GM18508 (cell line): ENCODE measurements at regions not wholly inside any gene's neighbourhood (a gene's known extent, or its start where the extent isn't known, plus 50 kb on each side); places are given as distances from the start of the nearest gene placed in this dataset.
A peak's percentile ranks its signal among the peaks of the same experiment; 100 is the strongest.
"Not testable (repeated sequence)": the region's sequence is repeated elsewhere in the genome, so short reads cannot be mapped to it uniquely, and the experiment has no call there.

Experiments used
- ATAC-seq: cut with Tn5 transposase; IDR thresholded peaks from one replicate; pipeline ENCODE4 v1.9.1; 2021; ENCODE audit warnings: moderate number of reproducible peaks; ENCODE audit not compliant: insufficient read depth, unreplicated experiment

DNA sequence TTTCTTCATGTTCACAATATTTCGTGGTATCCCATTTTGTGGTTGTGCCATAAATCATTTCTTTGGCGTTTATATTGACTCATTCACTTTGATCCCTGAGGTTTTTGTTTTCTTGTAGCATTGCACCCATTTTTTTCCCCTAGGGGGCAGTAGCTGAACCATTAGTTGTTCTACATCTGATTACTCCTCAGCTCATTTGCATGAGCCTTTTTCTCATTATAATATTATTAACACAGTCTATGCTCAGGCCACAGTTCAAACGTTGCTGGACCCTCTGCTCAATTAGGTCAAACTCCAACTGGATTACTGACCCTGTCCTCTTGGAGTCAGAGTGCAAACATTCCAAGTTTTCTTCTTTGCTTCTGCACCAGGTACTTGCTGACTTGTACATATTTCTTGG lies 475.4 kb upstream of the SEL1L start:
- ATAC-seq = no peak

DNA sequence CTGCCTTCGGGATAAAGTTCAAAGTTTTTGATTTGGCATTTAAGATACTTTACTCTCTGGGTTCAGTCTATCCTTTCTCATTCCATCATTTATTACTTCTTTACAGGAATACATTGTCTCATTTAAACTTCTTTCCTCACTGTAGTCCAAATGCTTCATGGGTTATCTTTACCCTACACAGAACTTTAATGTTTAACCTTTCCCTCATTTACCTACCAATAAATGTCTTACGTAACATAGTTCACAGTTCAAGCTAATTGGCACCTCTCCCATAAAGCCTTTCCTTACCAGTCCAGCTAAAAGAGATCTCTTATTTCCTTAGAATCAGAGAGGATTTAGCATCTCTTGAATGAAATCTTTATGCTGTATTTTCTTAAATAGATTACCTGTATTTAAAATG lies 476.3 kb upstream of the SEL1L start:
- no peak for ATAC-seq

DNA sequence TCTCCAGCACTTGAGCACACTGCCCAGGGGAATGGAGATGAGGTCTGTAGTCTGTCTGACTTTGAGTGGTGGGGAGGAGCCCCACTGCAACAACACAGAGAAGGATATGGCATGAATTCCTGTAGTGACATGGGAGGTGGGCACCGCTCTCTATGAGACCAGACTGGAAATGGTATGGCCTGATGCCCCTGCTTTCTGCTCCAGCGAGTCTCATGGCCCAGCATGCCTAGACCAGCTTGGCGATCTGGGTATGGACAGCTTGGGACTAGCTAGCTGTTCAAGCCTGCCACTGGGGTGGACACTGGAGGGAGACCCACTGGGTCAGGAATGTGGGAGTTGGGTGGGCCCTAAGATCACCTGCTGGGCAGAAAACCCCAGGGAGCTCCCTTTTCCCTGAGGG lies 477.8 kb upstream of the SEL1L start:
- no peak for ATAC-seq

DNA sequence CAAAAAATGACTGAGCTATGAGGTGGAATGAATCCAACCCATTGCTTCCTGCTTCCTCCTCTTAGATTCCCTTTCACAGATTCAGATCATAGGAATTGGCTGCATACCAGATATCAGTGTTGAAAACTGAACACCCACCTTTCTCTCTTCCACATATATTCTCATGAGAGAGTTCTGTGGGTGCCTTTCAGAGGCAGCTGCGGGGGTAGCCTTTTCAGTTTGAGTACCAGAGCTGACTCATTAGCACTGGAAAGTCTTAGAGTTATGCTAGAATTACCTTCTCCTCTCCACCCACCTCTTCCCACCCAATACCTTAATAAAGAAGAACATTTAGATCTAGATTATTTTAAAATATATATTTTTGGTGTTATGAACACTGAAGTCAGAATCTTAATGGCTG lies 495.4 kb upstream of the SEL1L start:
- ATAC-seq = no peak

DNA sequence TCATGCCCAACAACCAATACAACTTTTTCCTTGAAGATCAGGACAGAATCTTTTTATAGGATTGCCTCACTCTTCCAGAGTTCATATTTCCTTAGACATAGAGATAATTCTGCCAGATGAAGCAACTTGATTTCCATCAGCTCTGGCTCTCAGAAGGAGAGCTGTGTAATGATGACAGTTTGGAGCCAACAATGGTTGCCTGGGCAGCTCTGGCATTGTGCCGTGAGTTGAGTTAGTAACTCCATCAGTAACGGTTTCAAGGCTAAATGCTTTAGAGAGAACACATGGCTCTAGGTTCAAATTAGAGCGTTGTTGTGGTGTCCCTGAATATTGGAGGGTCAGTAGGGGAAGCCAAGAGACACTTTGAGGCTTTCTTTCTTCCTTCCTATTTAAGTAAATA lies 501.7 kb upstream of the SEL1L start:
- no peak for ATAC-seq

DNA sequence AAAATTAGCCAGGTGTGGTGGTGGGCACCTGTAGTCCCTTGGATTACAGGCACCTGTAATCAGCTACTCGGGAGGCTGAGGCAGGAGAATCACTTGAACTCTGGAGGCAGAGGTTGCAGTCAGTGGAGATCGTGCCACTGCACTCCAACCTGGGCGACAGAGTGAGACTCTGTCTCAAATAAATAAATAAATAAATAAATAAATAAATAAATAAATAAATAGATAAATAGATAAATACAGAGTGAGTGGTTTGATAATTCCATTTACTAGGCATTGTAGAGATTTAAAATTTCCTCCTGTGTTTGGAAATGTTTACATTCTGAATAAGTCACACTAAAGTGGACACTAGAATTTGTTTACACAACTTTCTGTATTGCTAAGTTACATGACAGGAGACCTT lies 504.4 kb upstream of the SEL1L start:
- ATAC-seq = not testable (repeated sequence)

DNA sequence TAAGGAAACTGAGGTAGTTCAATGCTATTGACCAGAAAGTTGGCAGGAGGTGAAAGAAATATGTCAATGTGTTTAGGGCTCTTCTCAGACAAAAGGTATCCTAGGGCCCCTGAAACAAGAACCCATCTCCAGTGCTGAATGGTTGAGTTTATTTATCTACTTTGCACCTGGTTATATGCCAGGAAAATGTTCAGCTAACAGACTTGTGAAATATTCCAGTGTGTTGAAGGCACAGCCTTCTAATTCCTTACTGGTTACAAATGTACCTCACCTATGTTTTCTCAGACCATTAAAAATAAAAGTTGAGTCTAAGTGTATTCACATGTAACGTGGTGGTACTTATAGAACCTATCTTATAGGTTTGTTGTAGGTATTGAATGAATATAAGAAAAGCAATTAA lies 511.7 kb upstream of the SEL1L start:
- ATAC-seq = no peak

DNA sequence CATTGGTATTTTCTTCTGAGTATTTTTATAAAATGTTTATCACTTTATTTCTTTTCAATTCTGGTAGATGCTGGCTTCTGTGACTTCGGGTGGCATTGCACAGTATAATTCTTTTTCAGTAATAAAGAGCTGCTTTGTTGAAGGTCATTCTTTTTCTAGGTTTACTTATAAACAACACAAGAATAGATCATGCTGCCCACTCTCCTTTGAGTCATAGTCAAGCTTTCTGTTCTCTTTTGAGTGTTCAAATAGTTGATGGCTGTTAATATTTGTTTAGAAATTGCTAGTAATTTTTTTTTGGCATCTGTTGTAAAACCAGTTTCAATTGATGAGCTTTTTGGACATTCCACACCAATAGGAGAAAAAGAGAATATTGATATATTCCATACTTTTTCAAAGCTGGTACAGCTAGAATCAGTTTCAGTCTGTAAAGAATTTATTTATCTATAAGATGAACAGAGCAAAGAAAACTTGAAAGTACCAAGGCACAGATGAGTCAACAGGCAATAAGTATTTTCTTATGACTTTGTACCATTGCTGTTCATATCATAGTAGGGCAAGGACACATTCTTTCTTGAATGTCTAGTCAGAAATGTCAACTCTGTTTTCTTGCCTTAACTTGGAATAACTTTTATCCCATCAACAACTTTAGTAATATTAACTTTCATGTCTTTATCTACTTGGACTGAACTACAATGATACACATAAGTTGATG lies 513.0 kb upstream of the SEL1L start:
- peak; percentile 65 for ATAC-seq

DNA sequence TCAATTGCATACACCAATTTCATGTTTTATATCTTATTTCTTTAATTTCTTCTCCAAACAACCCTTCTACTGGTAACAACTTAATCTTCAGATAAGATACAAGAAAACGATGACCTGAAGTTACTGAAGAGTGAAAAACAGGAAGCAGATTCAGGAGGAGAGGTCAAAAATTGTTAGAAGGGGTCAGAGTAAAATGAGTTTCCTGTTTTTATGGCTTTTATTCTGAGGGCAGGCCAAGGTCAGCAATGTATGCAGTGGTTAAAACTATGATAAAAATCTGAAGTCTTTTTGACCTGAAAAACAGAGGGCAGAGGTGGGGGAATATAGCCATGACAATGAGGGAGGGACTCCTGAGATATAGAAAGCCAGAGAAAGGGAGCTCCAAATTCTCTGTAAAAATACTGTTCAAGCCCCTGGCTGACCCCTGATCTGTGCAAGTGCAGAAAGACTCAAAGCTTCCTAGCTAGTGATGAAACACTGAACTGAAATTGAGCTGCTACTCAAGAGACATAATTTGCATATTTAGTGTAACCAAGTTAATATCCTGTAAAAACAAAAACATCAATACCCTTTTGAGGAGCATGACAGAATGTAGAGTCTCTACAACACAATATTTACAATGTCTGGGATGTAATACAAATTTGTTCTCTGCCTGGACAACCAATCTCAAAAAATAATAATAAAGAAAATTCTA lies 514.3 kb upstream of the SEL1L start:
- ATAC-seq = peak; percentile 52

DNA sequence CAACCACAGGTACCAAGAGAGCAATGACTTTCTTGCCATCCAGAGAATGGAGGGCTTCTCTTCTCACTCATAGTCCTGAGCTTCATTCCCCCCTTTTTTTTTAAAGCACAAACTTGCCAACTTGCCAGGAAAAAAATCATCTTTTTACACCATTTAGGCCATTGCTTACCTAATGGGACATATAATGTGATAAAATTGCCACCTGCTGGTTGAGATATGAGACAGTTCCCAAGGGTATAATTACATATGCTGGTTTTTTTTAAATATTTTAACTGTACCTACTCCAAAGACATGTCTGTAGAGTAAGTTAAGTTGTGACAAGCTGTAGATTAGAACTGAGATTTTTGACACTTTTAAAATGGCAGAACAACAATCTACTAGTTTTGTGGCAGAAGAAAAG lies 519.1 kb upstream of the SEL1L start:
- ATAC-seq = no peak

DNA sequence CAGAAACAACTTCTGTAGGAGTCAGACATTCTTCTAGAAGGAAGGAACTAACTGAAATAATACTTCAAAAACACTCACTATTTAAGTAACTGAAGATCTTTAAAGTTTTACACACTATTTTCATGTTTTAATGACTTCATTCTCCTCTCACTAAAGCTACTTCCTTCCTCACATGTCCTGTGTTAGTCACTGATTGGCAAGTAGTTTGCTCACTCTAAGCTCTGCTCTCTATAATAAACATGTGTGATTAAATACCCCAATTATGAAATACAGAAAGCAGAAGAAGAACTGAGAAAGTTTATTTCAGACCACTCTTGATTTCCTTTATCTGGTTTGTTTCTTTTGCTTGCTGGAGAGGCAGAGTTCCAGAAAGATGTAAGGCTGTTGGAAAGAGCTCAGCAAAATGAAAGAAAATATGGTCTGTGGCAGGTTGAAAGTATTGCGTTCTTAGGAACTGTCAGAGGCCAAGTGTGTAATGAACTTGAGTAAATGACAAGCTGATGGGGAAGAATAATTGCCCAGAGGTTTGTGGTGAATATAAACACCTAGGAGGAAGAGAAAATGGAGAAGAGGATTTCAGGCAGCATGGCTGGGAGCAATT lies 522.0 kb upstream of the SEL1L start:
- no peak for ATAC-seq

DNA sequence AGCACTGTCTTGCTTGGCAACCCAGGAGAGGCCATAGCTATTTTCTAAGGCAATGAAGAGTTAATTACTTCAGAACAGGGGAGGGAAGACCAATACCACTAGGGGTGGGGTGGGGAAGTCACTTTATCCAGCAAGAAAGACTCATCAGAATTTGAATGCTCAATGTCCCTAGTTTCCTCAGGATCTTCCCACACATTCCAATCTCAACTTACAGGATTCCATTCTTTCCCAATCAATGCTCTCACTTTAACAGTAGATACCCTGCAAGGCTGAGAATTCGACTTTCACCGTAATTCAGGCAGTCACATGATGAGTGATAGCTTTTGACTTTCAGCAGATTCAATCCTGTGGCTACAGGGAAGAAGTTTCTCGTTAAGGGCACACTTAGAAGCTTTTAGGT lies 526.6 kb upstream of the SEL1L start:
- no peak for ATAC-seq

DNA sequence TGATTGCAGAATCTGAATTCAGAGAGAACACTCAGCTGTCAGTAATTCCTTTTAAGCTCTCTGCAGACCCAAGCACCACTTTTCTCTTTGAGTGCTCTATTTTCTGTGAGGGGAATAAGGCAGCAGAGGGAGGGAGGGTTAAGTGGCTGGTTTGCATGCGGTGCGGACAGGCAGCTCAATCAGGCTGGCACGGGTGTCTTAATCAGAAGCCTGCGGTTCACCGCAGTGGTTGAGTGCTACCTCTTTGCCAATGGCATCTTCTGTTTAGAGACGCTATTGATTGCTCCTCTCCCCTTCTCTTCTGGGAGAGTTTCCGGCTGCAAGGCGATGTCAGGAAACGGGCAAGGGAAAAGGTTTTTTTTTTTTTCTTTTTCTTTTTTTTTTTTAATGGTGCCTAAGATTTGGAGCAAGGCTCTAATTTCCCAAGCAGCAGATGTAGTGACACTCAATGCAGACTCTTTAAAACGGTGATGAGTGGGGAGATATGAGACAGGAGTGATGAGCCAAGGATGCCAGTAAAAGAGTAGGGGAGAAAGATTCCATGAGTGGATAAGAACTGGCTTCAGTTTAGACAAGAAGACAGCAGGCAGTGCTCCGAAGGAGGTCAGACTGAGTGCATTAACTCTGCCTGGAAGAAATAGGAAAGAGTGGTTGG lies 533.7 kb upstream of the SEL1L start:
- no peak for ATAC-seq

DNA sequence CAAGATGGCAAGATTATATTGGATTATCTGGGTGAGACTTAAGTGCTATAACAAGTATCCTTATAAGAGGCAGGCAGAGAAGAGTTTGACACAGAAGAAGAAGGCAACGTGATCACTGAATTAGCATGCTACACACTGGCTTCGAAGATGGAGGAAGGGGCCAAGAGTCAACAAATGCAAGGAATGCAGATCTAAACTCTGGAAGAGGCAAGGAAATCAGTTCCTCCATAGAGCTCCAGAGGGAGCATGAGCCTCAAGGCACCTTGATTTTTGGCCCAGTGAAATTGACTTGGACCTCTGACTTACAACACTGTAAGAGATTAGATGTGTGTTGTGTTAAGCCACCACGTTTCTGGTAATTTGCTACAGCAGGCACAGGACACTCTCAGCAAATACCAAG lies 536.4 kb upstream of the SEL1L start:
- no peak for ATAC-seq

DNA sequence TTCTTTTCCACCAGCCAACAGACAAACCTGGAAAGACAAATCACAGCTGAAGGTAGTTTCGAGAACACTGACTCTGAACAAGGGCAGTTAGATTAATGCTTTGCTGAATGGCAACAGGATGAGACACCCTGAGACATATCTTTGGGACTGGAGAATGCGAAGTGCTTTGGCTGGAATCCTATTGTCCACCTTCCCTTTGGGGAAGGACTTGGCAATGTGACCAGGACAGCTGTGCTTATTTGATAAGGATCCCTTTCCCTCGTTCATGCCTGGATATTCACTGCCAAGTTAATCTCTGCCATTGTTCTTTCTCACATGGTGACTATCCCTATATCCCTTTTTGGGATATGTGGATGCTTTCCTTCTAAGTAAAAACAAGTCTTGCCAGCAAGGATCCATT lies 537.1 kb upstream of the SEL1L start:
- no peak for ATAC-seq

DNA sequence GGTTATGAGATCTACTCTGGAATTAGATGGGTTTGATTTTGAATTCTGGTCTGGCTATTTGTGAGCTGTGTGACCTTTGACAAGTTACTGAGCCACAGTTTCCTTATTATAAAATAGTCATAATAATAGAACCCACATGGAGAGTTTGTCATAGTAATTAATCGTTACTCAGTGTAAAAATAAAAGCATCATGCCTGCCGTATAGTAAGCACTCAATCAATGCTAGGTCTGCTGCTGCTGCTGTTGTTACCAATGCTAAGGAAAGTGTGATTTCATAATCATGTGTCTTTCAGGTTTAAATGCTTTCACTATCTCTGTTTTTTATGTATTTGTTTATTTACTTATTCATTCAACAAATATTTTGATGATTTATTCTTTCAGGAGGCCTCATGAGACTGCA lies 539.9 kb upstream of the SEL1L start:
- ATAC-seq = no peak

DNA sequence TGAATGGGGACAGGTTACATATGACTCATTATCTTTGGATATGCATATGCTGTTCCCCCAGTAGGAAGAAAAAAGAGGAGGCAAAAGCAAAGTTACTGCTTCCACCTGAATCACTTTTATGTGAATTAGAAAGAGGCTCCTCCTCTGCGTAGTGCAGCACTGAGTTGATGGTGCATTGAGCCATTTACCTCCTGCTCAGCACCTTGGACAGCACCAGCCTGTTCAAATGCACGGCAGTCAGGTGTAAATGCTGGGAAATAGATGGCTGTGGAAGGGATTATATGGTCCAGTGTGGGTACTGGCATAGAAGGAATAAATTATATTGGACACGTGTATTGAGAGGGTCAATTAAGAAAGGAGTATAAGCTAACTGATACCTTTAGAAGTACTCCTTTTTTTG lies 541.9 kb upstream of the SEL1L start:
- no peak for ATAC-seq

DNA sequence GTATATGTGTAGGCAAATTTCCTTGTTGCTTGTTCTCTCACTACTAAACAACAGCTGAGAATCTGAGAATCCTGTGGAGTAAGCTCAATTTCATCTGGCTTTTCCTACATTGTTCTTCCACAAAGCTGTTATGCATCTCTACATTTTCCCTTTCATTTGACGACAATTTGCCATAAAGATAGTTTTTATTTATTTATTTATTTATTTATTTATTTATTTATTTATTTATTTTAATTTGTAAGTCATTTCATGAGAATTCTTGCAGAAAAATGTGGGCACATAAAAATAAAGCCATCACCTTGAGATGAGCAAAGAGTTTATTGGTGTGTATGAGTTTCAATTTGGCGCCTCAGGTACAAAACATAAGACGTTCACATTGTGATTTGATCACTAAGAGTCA lies 545.9 kb upstream of the SEL1L start:
- ATAC-seq = no peak

DNA sequence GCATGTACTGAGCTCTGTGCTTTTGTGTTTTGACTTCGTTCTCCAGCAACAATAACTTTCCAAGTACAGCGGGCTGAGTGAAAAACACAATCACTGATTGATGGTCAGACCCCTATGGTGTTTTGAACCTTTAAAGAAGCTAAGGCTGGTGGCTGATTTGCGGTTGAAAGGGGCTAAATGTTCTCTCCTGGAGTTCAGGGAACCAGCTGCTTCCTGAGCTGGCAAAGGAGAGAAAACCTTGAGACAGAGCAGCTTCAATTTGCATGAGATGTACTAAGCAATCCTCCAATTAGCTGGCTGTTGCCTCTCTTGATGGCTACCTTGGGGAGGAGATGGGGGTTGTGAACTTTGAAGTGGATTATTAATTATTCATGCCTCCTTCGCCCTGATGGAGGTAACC lies 546.7 kb upstream of the SEL1L start:
- no peak for ATAC-seq

DNA sequence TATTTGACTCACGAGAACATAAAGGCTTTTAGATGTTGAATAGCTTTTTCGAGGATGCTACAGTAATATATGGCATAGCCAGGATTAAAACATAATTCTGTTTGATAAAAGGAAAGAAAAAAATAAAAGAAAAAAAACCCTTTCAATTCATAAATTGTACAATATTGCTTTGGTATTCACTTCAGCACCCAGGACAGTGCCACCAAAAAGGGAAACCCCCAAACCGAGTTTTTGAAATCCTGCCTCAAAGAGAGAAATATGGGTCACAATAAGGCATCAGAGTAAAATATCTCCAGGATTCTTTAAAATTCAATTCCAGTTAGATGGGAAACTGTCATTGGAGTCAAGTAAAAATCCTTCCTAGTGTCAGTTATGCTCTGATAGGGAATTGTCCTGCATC lies 551.2 kb upstream of the SEL1L start:
- no peak for ATAC-seq

DNA sequence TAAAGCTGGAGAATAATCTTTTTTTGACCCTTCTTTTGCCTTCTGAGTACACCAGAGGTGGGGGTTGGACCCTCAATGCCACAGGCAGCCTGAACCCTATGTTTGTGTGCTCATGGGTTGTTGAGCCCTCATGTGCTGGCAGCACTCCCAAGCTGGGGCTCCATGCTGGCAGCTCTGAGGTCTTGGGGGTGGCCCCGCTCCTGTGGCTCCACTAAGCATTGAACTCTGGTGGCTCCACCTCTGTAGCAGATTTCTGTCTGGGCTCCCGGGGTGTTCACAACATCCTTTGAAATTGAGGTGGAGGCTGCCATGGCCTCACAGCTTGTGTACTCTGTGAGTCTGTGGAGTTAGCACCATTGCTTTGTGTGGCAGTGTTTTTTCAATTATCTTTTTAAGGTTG lies 557.4 kb upstream of the SEL1L start:
- ATAC-seq = no peak
